ENCODE measurements at regions not wholly inside any gene's neighbourhood (a gene's known extent, or its start where the extent isn't known, plus 50 kb on each side); places are given as distances from the start of the nearest gene placed in this dataset.

- TF ChIP-seq CTCF (conservative IDR thresholded peaks at IDR 0.05; ENCODE audit: low read length) = no peak
- TF ChIP-seq EZH2phosphoT487 (IDR thresholded peaks at IDR 0.05; ENCODE audit: borderline replicate concordance) = no peak
Measured at GRCh38 chr9:81445331-81445921, 243.9 kb downstream of the TLE1 start.

Data from Loucy (cell line).